GM20000 (cell line): ENCODE measurements at regions not wholly inside any gene's neighbourhood (a gene's known extent, or its start where the extent isn't known, plus 50 kb on each side); places are given as distances from the start of the nearest gene placed in this dataset.
A peak's percentile ranks its signal among the peaks of the same experiment; 100 is the strongest.

ENCODE experiments used
- DNase-seq: peaks from one replicate; pipeline ENCODE4 v3.0.0; 2012; ENCODE audit warnings: low spot score
- CTCF ChIP-seq: IDR thresholded peaks from 2 replicates; pipeline ENCODE4 v1.5.1; 2012; ENCODE audit warnings: mild to moderate bottlenecking, control low read depth; ENCODE audit errors: extremely low read depth, missing control alignments

DNA sequence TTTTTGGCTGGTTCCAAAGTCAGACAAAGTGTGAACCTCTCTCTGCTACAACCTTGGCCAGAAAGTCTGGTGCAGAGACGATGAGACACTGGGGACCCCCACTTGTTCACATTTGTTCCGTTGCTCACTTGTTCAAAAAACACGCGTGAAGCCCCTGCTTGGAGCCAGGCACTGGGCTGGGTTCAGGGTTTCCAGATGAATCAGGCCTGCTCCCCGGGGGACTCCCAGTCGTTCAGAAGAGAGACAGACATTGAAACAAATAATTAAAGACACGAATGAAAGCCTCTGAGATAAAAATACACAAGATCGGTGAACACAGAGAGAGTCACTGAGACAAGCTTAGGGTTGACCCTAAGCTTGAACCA lies 101.5 kb upstream of the RUNX3 start:
- peak; percentile 51 for DNase-seq
- TF ChIP-seq CTCF, result no peak

- peak; percentile 73 for DNase-seq
- no peak for TF ChIP-seq CTCF
These were observed 100.9 kb upstream of the RUNX3 start for GRCh38 chr1:25030674-25031589.

DNA sequence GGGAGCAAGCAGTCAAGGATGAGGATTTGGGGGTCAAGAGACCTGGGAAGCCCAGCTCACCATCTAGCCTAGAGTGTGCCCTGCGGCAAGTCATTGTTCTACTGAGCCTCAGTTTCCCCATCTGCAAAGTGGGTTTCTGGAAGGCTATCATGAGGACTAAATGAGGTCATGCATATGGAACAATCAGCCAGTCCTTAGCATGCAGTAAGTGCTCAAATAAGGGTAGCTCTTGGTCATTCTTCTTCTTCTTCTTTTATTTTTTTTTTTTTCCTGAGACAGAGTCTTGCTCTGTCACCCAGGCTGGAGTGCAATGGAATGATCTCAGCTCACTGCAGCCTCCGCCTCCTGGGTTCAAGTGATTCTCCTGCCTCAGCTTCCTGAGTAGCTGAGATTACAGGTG lies 99.9 kb upstream of the RUNX3 start:
- no peak for TF ChIP-seq CTCF
- DNase-seq, result no peak

- DNase-seq, result no peak
- no peak for TF ChIP-seq CTCF
These were observed 99.0 kb upstream of the RUNX3 start for GRCh38 chr1:25028907-25029599.

GRCh38 chr1:25028587-25028906 lies 98.5 kb upstream of the RUNX3 start:
- no peak for DNase-seq
- no peak for TF ChIP-seq CTCF

GRCh38 chr1:25027822-25028586 lies 97.9 kb upstream of the RUNX3 start:
- no peak for DNase-seq
- no peak for TF ChIP-seq CTCF
